22Rv1 (cell line): ENCODE measurements at regions not wholly inside any gene's neighbourhood (a gene's known extent, or its start where the extent isn't known, plus 50 kb on each side); places are given as distances from the start of the nearest gene placed in this dataset.

Experiments used
- H3K27ac ChIP-seq: fragments of 450-650 bp; 2 replicates; pipeline ENCODE4 v1.5.1; 2017
- ZFX ChIP-seq: fragments of 450-650 bp; IDR thresholded peaks from 2 replicates; pipeline ENCODE4 v1.6.1; 2017; ENCODE audit warnings: antibody characterized with exemption, borderline replicate concordance
- TF ChIP-seq, protein P1 (sequence below): fragments of 450-650 bp; IDR thresholded peaks from 2 replicates; pipeline ENCODE4 v1.5.1; 2017; ENCODE audit warnings: mild to moderate bottlenecking

DNA sequence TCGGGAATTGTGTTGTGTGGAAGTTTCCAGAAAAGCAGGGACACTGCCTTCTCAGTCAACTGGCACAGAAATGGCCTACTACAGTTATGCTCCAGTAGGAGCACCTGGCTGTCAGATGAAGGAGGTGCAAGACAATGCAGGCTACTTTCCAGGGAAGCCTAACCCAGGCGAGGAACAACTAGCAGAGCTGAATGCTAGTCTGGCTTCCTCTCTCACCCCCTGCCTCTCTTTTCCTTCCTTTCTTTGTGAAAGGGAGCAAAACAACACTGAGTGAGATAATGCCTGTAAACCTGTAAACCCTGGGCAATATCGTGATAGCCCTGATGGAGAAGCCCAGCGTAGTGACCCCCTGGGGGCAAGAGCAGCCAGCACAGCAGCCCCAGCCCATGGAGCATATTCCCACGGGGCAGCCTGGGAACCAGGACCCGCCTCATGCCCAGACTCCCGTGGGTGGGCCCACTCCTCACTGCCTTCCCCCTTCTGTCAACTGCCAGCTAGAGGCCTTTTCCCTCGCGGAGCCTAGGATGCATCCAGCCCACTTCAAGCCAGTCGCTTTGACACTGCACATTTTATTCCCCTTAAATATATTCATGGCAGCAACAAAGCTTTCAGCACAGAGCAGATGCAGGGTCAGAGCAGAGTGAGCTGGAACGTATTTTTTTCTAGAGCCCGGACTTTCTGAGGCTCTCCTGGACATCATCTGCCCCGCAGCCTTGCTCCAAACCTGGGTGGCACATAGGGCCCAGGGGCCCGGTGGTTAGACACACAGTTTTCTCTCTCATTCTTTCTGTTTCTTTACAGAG is 77.0 kb downstream of the PDCL3 start:
- H3K27ac ChIP-seq = no peak overlapping the region
- TF ChIP-seq, protein P1, sequence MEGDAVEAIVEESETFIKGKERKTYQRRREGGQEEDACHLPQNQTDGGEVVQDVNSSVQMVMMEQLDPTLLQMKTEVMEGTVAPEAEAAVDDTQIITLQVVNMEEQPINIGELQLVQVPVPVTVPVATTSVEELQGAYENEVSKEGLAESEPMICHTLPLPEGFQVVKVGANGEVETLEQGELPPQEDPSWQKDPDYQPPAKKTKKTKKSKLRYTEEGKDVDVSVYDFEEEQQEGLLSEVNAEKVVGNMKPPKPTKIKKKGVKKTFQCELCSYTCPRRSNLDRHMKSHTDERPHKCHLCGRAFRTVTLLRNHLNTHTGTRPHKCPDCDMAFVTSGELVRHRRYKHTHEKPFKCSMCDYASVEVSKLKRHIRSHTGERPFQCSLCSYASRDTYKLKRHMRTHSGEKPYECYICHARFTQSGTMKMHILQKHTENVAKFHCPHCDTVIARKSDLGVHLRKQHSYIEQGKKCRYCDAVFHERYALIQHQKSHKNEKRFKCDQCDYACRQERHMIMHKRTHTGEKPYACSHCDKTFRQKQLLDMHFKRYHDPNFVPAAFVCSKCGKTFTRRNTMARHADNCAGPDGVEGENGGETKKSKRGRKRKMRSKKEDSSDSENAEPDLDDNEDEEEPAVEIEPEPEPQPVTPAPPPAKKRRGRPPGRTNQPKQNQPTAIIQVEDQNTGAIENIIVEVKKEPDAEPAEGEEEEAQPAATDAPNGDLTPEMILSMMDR = no peak
- no peak for TF ChIP-seq ZFX

DNA sequence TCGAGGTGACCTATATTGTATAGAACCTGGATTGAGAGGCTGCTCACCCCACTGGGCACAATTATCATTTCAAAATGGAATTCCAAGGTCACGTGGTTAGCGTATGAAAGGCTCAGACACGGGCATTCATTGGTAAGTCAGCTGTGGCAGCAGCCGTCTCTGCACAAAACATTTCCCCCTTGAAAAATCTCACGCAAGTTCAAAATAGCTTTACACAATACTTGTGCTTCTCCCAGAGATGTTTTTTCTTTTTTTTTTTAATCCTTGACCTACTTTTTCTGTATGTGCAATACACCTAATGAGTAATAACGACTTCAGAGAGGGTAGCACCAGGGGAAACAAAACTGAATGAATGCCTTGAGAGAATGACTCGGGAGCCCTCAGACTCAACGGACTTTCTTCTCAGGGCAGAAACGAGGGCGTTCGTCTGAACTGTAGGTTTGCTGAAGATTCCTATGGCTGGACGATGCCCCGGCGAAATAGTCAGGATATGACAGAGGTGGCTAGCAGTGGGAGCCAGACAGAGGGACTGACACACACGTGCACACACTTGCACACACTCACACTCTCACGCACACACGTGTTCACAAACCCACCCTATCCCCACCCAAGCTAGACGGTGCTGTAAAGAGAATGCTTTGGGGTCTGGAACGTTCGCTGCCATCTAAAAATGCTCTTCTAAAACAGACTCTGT is 77.8 kb downstream of the PDCL3 start:
- TF ChIP-seq, protein P1 = no peak
- no peak for TF ChIP-seq ZFX
- no peak overlapping the region for H3K27ac ChIP-seq

DNA sequence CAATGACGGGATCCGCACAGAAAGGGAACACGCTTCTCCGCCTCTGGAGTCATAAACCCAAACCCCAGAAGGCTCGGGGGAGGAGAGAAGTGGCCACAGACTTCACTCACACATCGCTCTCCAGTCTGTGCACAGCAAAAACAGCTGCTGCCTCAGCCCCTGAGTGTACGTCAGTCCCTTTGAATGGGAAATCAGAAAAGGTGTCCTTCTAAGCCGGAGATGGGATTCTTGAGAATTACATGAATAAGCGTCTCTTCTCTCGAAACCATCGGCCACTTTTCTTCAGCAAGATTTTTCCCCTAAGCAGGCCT is 78.3 kb downstream of the PDCL3 start:
- no peak overlapping the region for H3K27ac ChIP-seq
- no peak for TF ChIP-seq ZFX
- TF ChIP-seq, protein P1 = no peak

DNA sequence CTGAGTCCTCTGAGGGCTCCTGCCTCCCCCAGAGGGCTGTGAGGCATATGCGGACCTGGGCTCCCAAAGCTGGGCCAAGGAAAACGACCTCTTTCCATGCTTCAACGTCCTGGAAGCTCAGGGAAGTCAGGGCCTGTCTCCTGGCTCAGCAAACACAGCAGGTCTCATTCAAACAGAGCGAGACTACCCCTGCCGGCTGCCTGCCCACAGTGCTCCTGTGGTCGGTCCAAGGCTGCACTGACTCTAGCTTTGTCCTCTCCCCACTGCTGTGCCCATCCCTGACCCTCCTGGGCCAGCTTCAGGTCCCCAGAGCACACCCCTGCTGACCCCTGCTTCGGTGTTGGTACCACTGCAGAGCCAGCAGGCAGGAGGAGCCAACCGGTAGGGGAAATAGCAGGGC is 79.6 kb downstream of the PDCL3 start:
- no peak for TF ChIP-seq ZFX
- H3K27ac ChIP-seq = no peak overlapping the region

DNA sequence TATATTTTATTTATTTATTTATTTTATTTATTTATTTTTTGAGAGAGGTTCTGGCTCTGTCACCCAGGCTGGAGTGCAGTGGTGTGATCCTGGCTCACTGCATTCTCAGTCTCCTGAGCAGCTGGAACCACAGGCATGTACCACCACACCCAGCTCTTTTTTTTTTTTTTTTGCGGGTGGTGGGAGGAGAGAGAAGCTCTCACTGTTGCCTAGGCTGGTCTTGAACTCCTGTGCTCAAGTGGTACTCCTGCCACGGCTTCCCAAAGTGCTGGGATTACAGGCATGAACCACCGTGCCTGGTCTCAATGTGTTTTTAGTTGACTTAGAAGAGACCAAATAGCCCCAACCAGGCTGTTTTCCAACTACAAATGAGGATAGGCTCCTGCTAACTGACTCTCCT is 80.7 kb downstream of the PDCL3 start:
- no peak for TF ChIP-seq ZFX
- TF ChIP-seq, protein P1 = no peak
- no peak overlapping the region for H3K27ac ChIP-seq

DNA sequence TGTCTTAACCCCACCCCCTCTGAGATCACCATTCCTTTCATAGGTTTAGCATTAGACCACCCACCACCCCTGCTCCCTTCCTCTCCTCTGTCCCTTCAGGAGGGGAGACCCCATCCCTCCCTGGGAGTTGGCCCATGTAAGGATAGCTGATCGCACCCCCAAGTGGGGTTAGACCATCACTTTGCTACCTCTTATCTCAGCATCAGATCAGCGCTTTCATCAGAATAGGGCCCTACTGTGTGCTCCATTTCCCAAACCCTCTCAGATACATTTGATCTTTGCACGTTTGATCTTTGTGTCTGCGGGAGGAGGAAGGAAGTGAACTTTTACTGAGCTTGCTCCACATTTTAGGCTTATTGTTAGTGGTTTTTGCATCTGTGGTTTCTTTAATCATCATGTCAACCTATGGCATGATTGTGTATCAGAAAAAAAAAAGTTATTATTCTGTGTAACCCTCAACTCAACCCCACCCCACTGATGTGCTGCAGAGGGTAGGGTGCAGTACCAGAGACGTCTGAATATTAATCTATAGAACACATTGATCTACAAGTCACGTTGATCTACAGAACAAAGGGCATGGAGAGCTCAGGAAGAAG is 81.2 kb downstream of the PDCL3 start:
- TF ChIP-seq, protein P1 = no peak
- no peak for TF ChIP-seq ZFX

DNA sequence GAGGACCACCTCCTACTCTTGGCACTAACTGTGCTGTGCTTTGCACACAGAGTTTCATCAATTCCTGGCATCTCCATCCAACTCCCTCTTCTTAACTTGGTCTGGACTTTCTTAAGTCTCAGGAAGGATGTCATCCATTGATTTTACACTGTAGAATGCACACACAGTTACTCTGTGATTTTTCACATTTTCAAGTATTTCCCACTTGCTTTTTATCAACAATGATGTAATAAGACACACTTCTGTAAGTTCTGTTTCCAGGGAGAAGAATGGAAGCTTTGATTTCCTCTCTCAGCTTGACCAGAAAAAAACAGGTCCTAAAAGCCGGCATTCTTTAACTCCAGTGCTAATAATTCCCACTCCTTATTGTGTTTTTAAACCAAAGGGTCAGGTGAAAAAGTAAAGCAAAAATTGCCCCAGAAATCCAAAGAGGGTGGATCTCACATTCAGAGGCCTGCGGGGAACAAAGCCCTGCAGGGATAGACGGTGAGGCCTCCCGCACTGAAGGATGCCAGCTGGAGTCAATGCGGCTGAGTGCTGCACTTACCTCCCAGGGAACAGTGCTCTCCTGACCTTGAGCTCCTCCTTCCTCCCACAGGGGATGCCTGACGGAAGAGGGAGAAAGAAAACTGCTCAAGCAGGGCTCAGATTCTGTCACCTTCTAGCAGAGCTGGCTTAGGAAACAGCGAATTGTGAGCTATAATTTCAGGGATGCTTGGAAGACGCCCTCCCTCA is 83.1 kb downstream of the PDCL3 start:
- no peak overlapping the region for H3K27ac ChIP-seq
- TF ChIP-seq ZFX = no peak
- TF ChIP-seq, protein P1 = no peak

More for the DNA sequence above, 81.2 kb downstream of the PDCL3 start:
- no peak overlapping the region for H3K27ac ChIP-seq
